ENCODE measurements at regions not wholly inside any gene's neighbourhood (a gene's known extent, or its start where the extent isn't known, plus 50 kb on each side); places are given as distances from the start of the nearest gene placed in this dataset.

DNA sequence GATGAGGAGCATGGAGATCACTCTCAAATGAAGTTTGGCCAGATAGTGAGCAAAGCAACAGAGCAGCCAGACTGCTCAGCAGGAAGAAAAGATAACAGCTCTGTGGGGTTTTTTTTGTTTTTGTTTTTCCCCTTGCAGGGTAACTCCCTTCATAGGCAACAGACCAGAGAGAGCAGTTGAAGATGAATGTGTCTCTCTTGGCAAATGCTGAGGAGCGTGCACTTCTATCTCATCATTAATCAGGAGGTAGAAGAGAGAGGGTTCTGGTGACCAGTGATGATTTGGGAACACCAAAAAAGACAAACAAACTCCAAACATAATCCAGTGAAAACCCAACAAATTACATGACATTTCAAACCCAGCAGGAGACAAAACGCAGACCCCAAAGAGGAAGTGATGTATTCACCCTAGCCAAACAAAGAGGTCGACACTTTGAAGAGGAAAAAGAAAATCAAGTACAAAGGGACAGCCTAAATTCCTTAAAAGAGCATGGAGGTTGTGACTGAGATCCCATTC, 66.2 kb upstream of the RREB1 start:
- DNase-seq, result no peak

- DNase-seq, result peak; percentile 33
These were observed 65.6 kb upstream of the RREB1 start for GRCh38 chr6:7042056-7042653.

DNA sequence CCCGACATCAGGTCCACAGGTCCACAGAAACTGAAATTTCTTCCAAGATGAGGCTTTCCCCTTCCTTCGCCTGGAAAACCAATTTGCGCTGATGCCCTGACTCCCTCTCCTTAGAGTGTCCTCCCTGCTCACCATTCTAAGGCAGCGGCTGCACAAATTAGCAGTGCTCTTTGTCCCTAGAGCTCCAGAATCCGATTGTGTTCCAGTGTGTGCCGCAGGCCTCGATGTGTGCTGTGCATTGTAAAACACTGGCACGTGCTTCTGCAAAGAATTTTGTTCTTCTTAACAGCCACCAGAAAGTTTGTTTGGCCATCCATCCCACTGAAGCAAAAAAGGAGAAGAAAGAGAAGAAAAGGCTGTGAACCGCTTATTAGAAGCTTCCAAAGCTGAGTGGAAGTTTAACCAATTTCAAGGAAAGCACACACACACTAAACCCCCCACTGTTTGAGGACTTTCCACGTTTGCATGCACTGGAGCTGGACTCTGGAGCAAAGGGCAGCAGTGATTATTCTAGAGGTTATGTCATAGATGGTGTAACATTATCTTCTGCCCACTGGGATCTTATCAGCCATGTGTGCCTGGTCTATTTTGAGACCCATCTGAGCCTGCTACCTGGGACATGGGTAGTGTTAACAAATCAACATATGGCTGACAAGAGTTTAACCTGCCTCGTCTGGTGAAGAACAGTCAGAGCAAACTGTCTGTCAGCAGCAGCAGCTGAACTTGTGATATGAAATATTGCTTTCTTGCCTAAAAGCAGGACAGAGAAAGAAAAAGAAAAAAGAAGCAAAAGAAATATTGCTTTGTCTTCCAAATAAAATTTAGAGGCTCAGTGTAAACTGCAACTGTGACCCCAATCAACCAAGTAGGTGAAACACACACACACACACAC, 64.9 kb upstream of the RREB1 start:
- no peak for DNase-seq

- no peak for DNase-seq
These were observed 62.4 kb upstream of the RREB1 start for GRCh38 chr6:7045331-7045730.

- no peak for DNase-seq
These were observed 62.0 kb upstream of the RREB1 start for GRCh38 chr6:7045746-7046145.

GRCh38 chr6:7047128-7047527, 60.6 kb upstream of the RREB1 start:
- no peak for DNase-seq

DNA sequence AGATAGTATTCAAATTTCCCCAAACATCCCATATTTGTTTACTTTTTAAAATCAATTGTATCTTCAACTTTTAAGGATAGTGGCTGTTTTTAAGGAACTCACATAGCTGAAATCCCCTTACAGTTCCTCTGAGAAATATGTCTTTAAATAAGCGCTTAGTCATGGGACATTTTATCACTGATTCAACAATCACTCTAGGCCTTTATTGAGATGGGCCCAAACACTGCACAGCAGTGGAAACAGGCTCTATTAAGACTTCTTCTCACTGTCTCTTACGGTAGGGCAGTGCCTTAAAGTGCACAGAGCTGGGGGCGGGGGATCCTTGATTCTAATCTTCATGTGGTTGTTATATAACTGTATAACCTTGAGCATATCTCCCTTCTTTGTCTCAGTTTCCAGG, 59.8 kb upstream of the RREB1 start:
- no peak for DNase-seq

GRCh38 chr6:7048894-7049293, 58.9 kb upstream of the RREB1 start:
- no peak for DNase-seq

- DNase-seq, result no peak
These were observed 57.8 kb upstream of the RREB1 start for GRCh38 chr6:7050004-7050403.

DNA sequence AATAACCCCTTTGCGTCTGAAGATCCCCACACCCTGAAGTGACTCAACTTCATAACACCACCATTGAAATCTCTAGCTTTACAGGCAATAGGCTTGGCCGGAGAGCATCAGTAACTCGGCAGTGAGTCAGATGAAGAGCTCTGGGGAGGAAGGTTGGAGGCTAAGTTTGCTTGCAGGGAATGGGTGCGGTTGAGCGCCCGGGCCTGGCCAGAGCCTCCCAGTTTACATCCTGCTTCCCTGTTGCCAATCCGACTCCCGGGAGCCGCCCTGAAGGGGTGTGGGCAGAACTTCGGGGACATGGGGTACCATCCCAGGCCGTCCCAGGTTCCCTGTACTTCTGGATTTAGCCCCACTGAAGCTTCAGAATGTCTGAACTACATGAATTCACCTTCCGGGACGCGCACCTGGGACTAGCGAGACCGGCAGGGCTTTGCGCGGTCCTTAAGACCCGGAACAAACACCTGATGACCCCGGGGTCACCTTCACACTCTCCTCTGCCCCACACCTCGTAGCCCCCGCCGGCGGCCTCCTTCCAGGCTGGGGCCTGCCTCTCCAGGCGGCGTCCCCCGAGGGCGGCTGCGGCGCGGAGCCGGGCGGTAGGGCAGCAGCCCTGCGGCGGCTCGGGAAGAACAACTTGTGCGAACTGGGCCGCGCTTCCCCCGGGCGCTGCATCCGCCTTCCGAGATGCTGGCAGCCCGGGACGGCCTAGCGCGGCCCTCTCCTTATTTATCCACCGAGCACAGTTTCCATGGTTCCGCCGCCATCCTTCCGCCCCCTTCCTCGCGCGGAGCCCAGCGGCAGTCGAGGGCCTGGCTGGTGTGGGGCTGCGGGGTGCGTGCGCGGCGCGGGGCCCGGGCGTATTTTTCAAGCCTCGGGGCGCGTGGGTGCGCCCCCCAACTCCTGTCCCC, 56.6 kb upstream of the RREB1 start:
- DNase-seq, result peak; percentile 66

- peak; percentile 80 for DNase-seq
These were observed 55.9 kb upstream of the RREB1 start for GRCh38 chr6:7051780-7052442.

GRCh38 chr6:7052443-7053011, 55.2 kb upstream of the RREB1 start:
- DNase-seq, result peak; percentile 81

DNA sequence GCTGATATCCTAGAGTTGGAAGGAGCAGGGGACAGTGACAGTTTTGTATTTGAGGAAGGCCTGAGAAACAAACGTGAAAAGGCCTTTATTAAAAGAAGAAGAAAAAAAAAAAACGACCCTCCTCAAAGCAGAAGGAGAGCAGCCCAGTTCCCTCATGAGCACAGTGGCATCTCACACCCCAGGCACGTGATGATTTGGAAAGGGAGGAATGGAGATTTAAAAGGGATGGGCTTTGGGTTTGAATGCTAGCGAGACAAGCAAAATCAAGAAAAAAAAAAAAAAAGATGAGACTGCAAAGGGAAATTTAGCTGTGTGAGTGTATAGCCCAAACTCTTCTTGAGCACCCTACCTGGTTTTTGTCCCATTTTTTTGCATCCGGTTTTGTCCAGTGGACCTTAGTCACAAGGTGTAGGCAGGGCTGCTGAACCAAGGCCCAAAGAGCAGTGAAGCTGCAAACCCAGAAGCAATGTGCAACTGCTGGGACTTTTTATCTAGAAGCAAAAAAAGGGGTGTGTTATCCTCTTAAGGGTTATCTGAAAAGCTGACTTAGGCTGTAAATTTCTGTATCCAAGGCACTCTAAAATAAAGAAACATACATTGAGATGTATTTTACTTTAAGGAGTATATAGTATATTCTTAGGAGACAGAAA, 54.5 kb upstream of the RREB1 start:
- no peak for DNase-seq

Data from femur (tissue), 1 donor.